Activated CD4-positive, alpha-beta T cell treated with anti-CD3 and anti-CD28 coated beads, Interleukin-2, amount 10 ng/mL, durations not matched to agents 7 days and 5 days (primary cell): ENCODE measurements at regions not wholly inside any gene's neighbourhood (a gene's known extent, or its start where the extent isn't known, plus 50 kb on each side); places are given as distances from the start of the nearest gene placed in this dataset.

ENCODE experiments used
- CTCF ChIA-PET: fragments of 350-600 bp; sonication (Branson Sonifier 250); formaldehyde crosslinking; loops from one replicate; lab custom pipeline; 2021; ENCODE audit warnings: antibody characterized with exemption; lab: Charles Lee
- POLR2A ChIA-PET: fragments of 350-600 bp; sonication (Branson Sonifier 250); formaldehyde crosslinking; loops from one replicate; lab custom pipeline; 2021; ENCODE audit warnings: antibody characterized with exemption; lab: Charles Lee
- DNase-seq: peaks from one replicate; pipeline ENCODE4 v3.0.0-alpha.2; 2020
- H3K27ac Mint-ChIP-seq: one replicate; pipeline ENCODE4 v1.8.0; 2021; ENCODE audit warnings: mild to moderate bottlenecking, moderate library complexity, mixed read lengths
- H3K27me3 Mint-ChIP-seq: one replicate; pipeline ENCODE4 v1.8.0; 2021; ENCODE audit warnings: mixed read lengths
- H3K36me3 Mint-ChIP-seq: one replicate; pipeline ENCODE4 v1.8.0; 2021; ENCODE audit warnings: low read depth, mixed read lengths
- H3K4me1 Mint-ChIP-seq: one replicate; pipeline ENCODE4 v1.8.0; 2021; ENCODE audit warnings: mixed read lengths
- H3K4me3 Mint-ChIP-seq: one replicate; pipeline ENCODE4 v1.8.0; 2021; ENCODE audit warnings: mild to moderate bottlenecking, moderate library complexity, mixed read lengths
- H3K9me3 Mint-ChIP-seq: one replicate; pipeline ENCODE4 v1.8.0; 2021; ENCODE audit warnings: mixed read lengths

DNA sequence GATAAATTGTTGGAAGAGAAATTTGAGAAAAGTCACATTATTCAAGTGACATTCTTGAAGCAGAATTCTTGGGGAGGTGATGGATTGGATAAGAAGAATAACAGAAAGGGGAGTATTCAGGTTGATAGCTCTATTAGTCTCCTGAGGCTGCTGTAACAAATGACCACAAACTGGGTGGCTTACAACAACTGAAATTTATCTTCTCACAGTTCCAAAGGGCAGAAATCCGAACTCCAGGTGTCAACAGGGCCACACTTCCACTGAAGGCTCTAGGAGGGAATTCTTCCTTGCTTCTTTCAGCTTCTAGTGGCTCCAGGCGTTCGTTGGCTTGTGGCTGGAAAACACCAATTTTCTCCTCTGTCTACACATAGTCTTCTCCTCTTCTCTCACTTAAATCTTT, 99.8 kb downstream of the TES start:
- no peak overlapping the region for H3K4me3 Mint-ChIP-seq

DNA sequence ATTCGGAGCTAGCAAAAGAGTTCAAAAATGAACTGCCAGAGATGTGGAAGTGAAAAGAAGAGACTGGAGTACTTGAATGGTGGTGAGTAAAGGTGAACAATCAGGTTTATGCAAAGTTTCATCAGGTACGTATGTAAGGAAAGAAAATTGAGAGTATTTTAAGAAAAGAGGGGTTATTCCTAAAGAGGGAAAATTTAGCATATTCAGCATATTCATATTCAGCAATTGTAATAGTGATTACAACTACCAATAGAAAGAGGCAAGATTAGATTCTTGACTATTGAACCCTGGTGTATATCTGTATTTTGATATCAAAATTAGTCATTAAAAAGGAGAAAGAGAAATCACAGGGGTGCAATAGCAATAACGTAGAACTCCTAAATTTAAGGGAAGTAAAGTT, 100.9 kb downstream of the TES start:
- H3K9me3 Mint-ChIP-seq = no peaks in the 10 kb centered on the region
- peaks cover 2% of the 10 kb centered on the region for H3K27me3 Mint-ChIP-seq
- DNase-seq = no peak
- POLR2A ChIA-PET = no interaction called here
- H3K4me1 Mint-ChIP-seq = no peaks in the 10 kb centered on the region
- H3K36me3 Mint-ChIP-seq = no peaks in the 10 kb centered on the region
- H3K4me3 Mint-ChIP-seq = no peak overlapping the region
- CTCF ChIA-PET = no interaction called here
- H3K27ac Mint-ChIP-seq = no peak overlapping the region

More for the DNA sequence above, 99.8 kb downstream of the TES start:
- ChIA-PET CTCF (no interaction called here), POLR2A (no interaction called here)
- Mint-ChIP-seq H3K36me3 (no peaks in the 10 kb centered on the region), H3K27ac (no peak overlapping the region), H3K4me1 (no peaks in the 10 kb centered on the region), H3K27me3 (peaks cover 7% of the 10 kb centered on the region), H3K9me3 (no peaks in the 10 kb centered on the region)
- DNase-seq = no peak

GRCh38 chr7:116311816-116312471, 101.6 kb downstream of the TES start:
- H3K27me3 Mint-ChIP-seq = no peaks in the 10 kb centered on the region
- no peak for DNase-seq
- H3K4me1 Mint-ChIP-seq = no peaks in the 10 kb centered on the region
- H3K27ac Mint-ChIP-seq = no peak overlapping the region
- no peaks in the 10 kb centered on the region for H3K9me3 Mint-ChIP-seq
- H3K36me3 Mint-ChIP-seq = no peaks in the 10 kb centered on the region
- POLR2A ChIA-PET = no interaction called here
- H3K4me3 Mint-ChIP-seq = no peak overlapping the region
- CTCF ChIA-PET = no interaction called here

DNA sequence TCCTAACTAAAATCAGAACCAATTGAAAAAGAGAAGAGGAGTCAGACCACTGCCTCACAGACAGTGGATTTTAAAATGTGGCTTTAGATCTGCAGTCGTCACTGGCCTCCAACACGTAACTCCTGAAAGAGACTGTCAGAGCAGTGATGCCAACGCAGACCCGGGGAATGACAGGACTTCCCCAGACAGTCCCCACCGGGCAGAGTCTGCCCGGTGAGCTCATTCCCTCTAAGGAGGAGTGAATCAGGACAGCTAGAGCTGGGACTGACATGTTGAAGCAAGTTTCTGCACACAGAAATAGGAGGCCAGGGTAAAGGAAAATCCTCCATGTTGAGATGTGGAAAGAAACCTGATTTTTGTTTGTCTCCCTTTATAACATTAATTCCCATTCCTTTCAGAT, 105.0 kb downstream of the TES start:
- H3K4me1 Mint-ChIP-seq = no peaks in the 10 kb centered on the region
- no peaks in the 10 kb centered on the region for H3K36me3 Mint-ChIP-seq
- H3K9me3 Mint-ChIP-seq = no peaks in the 10 kb centered on the region
- ChIA-PET POLR2A (no interaction called here), CTCF (no interaction called here)
- H3K27me3 Mint-ChIP-seq = peaks cover 2% of the 10 kb centered on the region
- no peak overlapping the region for H3K4me3 Mint-ChIP-seq
- H3K27ac Mint-ChIP-seq = no peak overlapping the region
- DNase-seq = no peak

- CTCF ChIA-PET = no interaction called here
- H3K9me3 Mint-ChIP-seq = no peaks in the 10 kb centered on the region
- peaks cover 2% of the 10 kb centered on the region for H3K27me3 Mint-ChIP-seq
- H3K36me3 Mint-ChIP-seq = no peaks in the 10 kb centered on the region
- no peak for DNase-seq
- H3K4me1 Mint-ChIP-seq = no peaks in the 10 kb centered on the region
- POLR2A ChIA-PET = no interaction called here
- no peak overlapping the region for H3K27ac Mint-ChIP-seq
- H3K4me3 Mint-ChIP-seq = no peak overlapping the region
Observed at GRCh38 chr7:116315803-116316202, 105.5 kb downstream of the TES start.

DNA sequence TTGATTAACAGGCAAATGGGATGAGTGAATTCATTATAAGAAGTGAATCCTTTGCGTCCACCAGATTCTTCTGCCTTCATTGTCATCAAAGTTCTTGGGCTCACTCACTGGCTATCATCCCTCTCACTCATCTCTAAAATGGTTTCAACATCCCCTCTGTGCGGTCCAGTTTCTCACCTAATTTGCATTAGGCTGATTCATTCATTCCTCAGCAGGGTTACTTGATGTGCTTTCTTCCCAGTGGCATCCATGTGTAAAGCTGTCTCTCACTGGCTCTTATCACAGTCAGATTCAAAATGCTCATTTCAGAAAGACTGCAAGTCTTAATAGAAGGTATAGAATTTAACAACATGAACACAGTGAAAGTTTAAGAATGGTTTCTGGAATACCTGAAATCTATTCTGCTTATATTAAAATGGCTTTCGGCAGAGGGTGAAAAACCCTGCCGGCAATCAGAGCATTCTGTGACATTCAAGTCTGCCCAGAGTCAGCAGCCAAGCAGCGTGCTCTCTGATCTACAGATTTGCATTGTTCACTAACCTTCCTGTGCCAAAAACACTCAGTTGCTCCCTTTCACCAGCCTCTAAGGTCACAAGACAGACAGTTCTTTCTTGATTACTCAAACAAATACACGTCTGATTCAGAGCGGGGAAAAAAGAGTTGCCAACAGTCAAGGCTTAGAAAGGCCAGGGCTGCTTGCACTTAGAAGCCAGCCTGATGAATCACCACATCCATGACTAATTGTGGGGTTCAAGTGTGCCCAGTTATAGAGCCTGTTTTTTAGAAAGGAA, 106.7 kb downstream of the TES start:
- H3K36me3 Mint-ChIP-seq = no peaks in the 10 kb centered on the region
- no peaks in the 10 kb centered on the region for H3K4me1 Mint-ChIP-seq
- CTCF ChIA-PET = no interaction called here
- peak; percentile 10 for DNase-seq
- H3K9me3 Mint-ChIP-seq = no peaks in the 10 kb centered on the region
- H3K27ac Mint-ChIP-seq = no peak overlapping the region
- no peak overlapping the region for H3K4me3 Mint-ChIP-seq
- POLR2A ChIA-PET = no interaction called here
- peaks cover 2% of the 10 kb centered on the region for H3K27me3 Mint-ChIP-seq

DNA sequence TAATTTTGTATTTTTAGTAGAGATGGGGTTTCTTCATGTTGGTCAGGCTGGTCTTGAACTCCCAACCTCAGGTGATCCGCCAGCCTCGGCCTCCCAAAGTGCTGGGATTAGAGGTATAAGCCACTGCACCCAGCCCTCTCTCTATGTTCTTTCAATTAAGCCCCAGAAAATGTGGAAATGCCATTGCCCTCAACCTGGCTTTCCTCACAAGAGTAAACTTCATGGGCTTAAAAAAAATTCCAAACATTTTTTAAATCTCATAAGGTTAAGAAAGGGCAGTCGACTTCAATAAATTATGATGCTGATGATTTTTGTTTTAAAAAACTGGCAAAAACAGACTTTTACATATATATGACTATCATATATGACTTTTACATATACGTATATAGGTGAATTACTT, 107.6 kb downstream of the TES start:
- Mint-ChIP-seq H3K27me3 (peaks cover 5% of the 10 kb centered on the region), H3K9me3 (no peaks in the 10 kb centered on the region), H3K4me3 (no peak overlapping the region), H3K4me1 (no peaks in the 10 kb centered on the region), H3K27ac (no peak overlapping the region), H3K36me3 (no peaks in the 10 kb centered on the region)
- DNase-seq = no peak
- ChIA-PET CTCF (no interaction called here), POLR2A (no interaction called here)

- ChIA-PET POLR2A (no interaction called here), CTCF (no interaction called here)
- DNase-seq = no peak
- Mint-ChIP-seq H3K27me3 (peaks cover 12% of the 10 kb centered on the region), H3K4me3 (no peak overlapping the region), H3K9me3 (no peaks in the 10 kb centered on the region), H3K36me3 (no peaks in the 10 kb centered on the region), H3K4me1 (no peaks in the 10 kb centered on the region), H3K27ac (no peak overlapping the region)
Observed at GRCh38 chr7:116322541-116322940, 112.2 kb downstream of the TES start.

DNA sequence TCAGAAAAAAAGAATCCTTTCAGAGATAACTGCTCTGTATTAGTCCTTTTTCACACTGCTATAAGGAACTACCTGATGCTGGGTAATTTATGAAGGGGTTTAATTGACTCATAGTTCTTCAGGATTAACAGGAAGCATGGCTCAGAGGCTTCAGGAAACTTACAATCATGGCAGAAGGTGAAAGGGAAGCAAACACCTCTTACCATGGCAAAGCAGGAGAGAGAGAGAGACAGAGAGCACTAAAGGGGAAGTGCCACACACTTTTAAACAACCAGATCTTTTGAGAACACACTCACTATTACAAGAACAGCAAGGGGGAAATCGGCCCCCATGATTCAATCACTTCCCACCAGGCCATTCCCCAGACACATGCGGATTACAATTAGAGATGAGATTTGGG, 114.2 kb downstream of the TES start:
- H3K4me1 Mint-ChIP-seq = no peaks in the 10 kb centered on the region
- no peak overlapping the region for H3K4me3 Mint-ChIP-seq
- no peaks in the 10 kb centered on the region for H3K36me3 Mint-ChIP-seq
- no peak for DNase-seq
- peaks cover 10% of the 10 kb centered on the region for H3K27me3 Mint-ChIP-seq
- ChIA-PET CTCF (no interaction called here), POLR2A (no interaction called here)
- no peaks in the 10 kb centered on the region for H3K9me3 Mint-ChIP-seq
- no peak overlapping the region for H3K27ac Mint-ChIP-seq

DNA sequence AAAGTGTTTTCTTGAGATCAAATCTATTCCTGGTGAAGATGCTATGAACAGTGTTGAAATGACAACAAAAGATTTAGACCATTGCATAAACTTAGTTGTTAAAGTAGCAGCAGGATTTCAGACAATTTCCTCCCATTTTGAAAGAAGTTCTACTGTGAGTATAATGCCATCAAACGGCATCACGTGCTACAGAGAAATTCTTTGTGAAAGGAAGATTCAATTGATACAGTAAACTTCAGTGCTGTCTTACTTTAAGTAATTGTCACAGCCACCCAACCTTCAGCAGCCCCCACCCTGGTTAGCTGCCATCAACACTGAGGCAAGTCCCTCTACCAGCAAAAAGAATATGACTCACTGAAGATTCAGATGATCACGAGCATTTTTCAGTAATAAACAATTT, 115.2 kb downstream of the TES start:
- Mint-ChIP-seq H3K4me3 (no peak overlapping the region), H3K4me1 (no peaks in the 10 kb centered on the region), H3K36me3 (no peaks in the 10 kb centered on the region), H3K27ac (no peak overlapping the region), H3K9me3 (no peaks in the 10 kb centered on the region), H3K27me3 (peaks cover 10% of the 10 kb centered on the region)
- ChIA-PET POLR2A (no interaction called here), CTCF (no interaction called here)
- no peak for DNase-seq

- Mint-ChIP-seq H3K4me3 (no peak overlapping the region), H3K4me1 (no peaks in the 10 kb centered on the region), H3K9me3 (no peaks in the 10 kb centered on the region), H3K27ac (no peak overlapping the region), H3K36me3 (no peaks in the 10 kb centered on the region), H3K27me3 (peaks cover 15% of the 10 kb centered on the region)
- CTCF ChIA-PET = no interaction called here
- no peak for DNase-seq
- POLR2A ChIA-PET = no interaction called here
Observed at GRCh38 chr7:116327135-116327534, 116.8 kb downstream of the TES start.

DNA sequence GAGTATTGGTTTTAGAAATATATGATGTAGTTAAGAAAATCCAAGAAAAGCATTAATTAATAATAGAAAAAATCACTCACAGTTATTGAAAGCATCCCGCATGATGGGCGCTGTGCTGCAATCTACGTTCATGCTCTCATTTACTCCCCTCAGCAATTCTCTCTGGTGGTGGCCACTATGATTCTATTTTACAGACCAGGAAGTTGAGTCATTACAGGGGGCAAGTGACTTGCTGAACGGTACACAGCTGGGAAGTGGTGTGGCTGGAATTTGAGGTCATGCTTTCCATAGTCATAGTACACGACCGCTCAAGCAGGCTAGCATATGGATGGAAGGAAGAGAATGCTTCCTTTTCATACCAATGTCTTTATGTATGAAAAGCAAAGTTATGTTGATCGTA, 117.4 kb downstream of the TES start:
- DNase-seq = no peak
- no peaks in the 10 kb centered on the region for H3K4me1 Mint-ChIP-seq
- no peaks in the 10 kb centered on the region for H3K9me3 Mint-ChIP-seq
- H3K27ac Mint-ChIP-seq = no peak overlapping the region
- H3K27me3 Mint-ChIP-seq = peaks cover 13% of the 10 kb centered on the region
- POLR2A ChIA-PET = no interaction called here
- H3K4me3 Mint-ChIP-seq = no peak overlapping the region
- CTCF ChIA-PET = no interaction called here
- H3K36me3 Mint-ChIP-seq = no peaks in the 10 kb centered on the region

DNA sequence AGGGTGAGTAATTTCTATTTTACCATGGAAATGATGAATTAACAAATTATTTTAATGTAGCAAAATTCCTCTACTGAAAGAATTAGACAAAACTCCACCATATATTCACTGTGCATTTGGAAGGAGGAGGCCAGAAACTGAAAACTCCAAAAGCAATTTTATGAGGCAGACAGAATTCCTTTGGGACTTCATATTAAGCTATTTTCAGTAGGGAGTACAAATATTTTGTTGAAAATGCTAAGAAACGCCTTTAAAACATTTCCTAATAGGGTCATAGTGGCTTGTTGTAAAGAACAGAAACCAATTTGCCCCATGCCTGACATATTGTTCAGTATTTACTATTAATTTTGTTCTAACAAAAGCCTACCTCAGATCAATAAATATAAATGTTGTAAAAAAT, 117.8 kb downstream of the TES start:
- CTCF ChIA-PET = interaction anchor here (0.6 kb wide), 1 partner anchor 231 kb away, joined by 4 read pairs; no protein-coding TSS in a partner anchor
- Mint-ChIP-seq H3K36me3 (no peaks in the 10 kb centered on the region), H3K9me3 (no peaks in the 10 kb centered on the region), H3K4me3 (no peak overlapping the region), H3K27ac (no peak overlapping the region), H3K4me1 (no peaks in the 10 kb centered on the region), H3K27me3 (peaks cover 16% of the 10 kb centered on the region)
- DNase-seq = no peak
- POLR2A ChIA-PET = no interaction called here
